ENCODE measurements at regions not wholly inside any gene's neighbourhood (a gene's known extent, or its start where the extent isn't known, plus 50 kb on each side); places are given as distances from the start of the nearest gene placed in this dataset.

DNA sequence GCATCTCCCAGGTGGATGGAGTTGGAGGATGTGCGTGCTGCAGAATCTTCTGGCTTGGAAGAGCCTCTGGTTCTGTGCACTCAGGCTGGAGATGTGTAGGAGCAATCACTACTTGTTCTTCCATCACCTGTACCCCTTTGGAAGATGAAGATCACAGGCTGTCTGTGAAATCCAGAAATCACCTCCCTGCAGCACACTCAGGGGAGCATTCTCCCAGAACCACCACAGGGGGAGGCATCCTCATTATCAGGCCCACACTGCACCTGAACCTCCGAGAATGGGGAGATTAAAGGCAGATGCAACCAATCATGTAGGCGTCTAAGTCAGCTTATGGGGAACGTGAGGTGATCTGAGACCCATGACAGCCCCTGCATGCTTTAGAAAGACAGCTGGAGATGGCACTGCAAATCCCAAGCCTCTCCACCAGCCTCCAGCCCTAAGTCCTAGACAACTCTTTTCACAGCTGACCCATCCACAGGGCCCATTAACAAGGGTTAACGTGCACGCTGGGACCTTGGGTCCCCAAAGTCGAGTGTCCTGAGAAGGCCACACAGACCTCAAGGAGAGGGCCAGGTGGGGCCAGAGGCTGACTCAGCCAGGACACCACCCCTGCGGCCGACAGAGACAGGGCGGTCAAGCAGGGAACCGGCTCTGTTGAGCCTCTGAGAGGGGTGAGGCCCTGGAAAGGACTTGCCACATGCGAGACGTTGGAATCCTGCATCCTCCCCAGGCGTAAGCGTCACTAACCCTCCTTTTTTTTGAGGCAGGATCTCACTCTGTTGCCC, 314.9 kb downstream of the EIPR1 start:
- POLR2A ChIA-PET = no interaction called here
- DNase-seq (no peak), ATAC-seq (ENCODE audit: poor library complexity) (no peak)
- no peaks in the 10 kb centered on the region for H3K27me3 Mint-ChIP-seq
- H3K9me3 ChIP-seq (ENCODE audit: control insufficient read depth in 1 of 2, insufficient read depth in 1 of 2, low read length in 2 of 2) = peaks cover 0 to 10% of the 10 kb centered on the region in 2 experiments
- no peak overlapping the region for H3K27ac ChIP-seq (ENCODE audit: low read depth in 1 of 2, low read length in 2 of 2)
- CTCF ChIA-PET = no interaction called here
- no peaks in the 10 kb centered on the region for H3K9me3 Mint-ChIP-seq
- TF ChIP-seq, protein P1, sequence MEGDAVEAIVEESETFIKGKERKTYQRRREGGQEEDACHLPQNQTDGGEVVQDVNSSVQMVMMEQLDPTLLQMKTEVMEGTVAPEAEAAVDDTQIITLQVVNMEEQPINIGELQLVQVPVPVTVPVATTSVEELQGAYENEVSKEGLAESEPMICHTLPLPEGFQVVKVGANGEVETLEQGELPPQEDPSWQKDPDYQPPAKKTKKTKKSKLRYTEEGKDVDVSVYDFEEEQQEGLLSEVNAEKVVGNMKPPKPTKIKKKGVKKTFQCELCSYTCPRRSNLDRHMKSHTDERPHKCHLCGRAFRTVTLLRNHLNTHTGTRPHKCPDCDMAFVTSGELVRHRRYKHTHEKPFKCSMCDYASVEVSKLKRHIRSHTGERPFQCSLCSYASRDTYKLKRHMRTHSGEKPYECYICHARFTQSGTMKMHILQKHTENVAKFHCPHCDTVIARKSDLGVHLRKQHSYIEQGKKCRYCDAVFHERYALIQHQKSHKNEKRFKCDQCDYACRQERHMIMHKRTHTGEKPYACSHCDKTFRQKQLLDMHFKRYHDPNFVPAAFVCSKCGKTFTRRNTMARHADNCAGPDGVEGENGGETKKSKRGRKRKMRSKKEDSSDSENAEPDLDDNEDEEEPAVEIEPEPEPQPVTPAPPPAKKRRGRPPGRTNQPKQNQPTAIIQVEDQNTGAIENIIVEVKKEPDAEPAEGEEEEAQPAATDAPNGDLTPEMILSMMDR (IDR thresholded peaks at IDR 0.05) = no peak
- no peaks in the 10 kb centered on the region for H3K36me3 Mint-ChIP-seq (ENCODE audit: low read depth)
- intact Hi-C loops (cut with DNase I, micrococcal nuclease) = no loop called here
- no peak overlapping the region for H3K27ac Mint-ChIP-seq
- H3K4me1 Mint-ChIP-seq (ENCODE audit: low read depth) = no peaks in the 10 kb centered on the region
- no peaks in the 10 kb centered on the region for H3K36me3 ChIP-seq (ENCODE audit: insufficient read depth, low read length)
- no peak overlapping the region for H3K4me3 Mint-ChIP-seq
- H3K27me3 ChIP-seq (ENCODE audit: control insufficient read depth in 1 of 2, insufficient read depth in 2 of 2, low read length in 2 of 2) = no peaks in the 10 kb centered on the region
- H3K4me3 ChIP-seq (ENCODE audit: low read length) = no peak overlapping the region
- H3K4me1 ChIP-seq (ENCODE audit: insufficient read depth, low read length) = no peaks in the 10 kb centered on the region

- H3K36me3 Mint-ChIP-seq (ENCODE audit: low read depth) = no peaks in the 10 kb centered on the region
- Histone ChIP-seq H3K4me1 (ENCODE audit: insufficient read depth, low read length) (no peaks in the 10 kb centered on the region), H3K36me3 (ENCODE audit: insufficient read depth, low read length) (no peaks in the 10 kb centered on the region), H3K27me3 (ENCODE audit: control insufficient read depth in 1 of 2, insufficient read depth in 2 of 2, low read length in 2 of 2) (no peaks in the 10 kb centered on the region), H3K9me3 (ENCODE audit: control insufficient read depth in 1 of 2, insufficient read depth in 1 of 2, low read length in 2 of 2) (peaks cover 0 to 13% of the 10 kb centered on the region in 2 experiments), H3K27ac (ENCODE audit: low read depth in 1 of 2, low read length in 2 of 2) (no peak overlapping the region), H3K4me3 (ENCODE audit: low read length) (no peak overlapping the region)
- no peak overlapping the region for H3K4me3 Mint-ChIP-seq
- no peaks in the 10 kb centered on the region for H3K27me3 Mint-ChIP-seq
- intact Hi-C loops (cut with DNase I, micrococcal nuclease) = no loop called here
- DNase-seq (no peak), ATAC-seq (ENCODE audit: poor library complexity) (no peak)
- POLR2A ChIA-PET = no interaction called here
- H3K9me3 Mint-ChIP-seq = no peaks in the 10 kb centered on the region
- no peak overlapping the region for H3K27ac Mint-ChIP-seq
- H3K4me1 Mint-ChIP-seq (ENCODE audit: low read depth) = no peaks in the 10 kb centered on the region
- CTCF ChIA-PET = no interaction called here
- TF ChIP-seq, protein P1 (IDR thresholded peaks at IDR 0.05) = no peak
These were observed 317.6 kb downstream of the EIPR1 start for GRCh38 chr2:3060049-3060448.

DNA sequence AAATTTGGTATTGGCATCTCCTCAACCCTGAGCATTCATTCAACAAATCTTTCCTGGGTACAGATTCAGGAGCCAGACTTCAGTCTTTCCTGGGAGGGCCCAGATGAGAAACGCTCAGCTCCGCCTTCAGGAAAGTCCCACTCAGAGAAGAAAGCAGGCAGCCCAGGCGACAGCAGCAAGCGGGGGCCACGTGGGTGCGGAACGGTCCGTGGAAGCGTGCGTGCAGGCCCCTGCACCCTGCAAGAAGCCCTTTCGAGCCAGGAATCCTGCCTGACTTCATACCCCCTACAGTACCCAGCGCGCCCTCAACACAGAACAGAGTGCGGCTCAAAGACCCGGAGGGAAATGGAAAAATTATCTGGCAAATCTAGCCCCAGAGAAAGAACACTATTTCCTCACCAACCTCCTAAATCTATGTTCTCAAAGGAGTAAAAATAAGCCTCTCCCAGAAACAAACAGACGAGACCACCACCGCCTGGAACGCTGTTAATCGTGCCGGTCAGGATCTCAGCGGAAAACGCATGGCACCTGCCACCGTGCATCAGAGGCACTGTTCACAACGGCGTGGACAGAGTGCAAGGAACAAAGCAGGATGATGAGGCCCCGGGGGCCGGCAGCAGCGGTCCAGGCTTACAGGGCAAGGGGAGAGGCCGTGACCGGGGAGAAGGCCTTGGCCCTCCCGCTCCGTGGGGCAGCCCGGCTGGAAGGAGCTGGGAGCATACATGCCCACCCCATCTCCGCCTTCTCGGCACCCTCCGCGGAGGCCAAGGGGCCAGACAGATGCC, 318.3 kb downstream of the EIPR1 start:
- no peaks in the 10 kb centered on the region for H3K36me3 Mint-ChIP-seq (ENCODE audit: low read depth)
- ChIA-PET CTCF (no interaction called here), POLR2A (no interaction called here)
- Histone ChIP-seq H3K9me3 (ENCODE audit: control insufficient read depth in 1 of 2, insufficient read depth in 1 of 2, low read length in 2 of 2) (peaks cover 0 to 14% of the 10 kb centered on the region in 2 experiments), H3K27me3 (ENCODE audit: control insufficient read depth in 1 of 2, insufficient read depth in 2 of 2, low read length in 2 of 2) (no peaks in the 10 kb centered on the region), H3K27ac (ENCODE audit: low read depth in 1 of 2, low read length in 2 of 2) (no peak overlapping the region), H3K4me3 (ENCODE audit: low read length) (no peak overlapping the region), H3K36me3 (ENCODE audit: insufficient read depth, low read length) (no peaks in the 10 kb centered on the region), H3K4me1 (ENCODE audit: insufficient read depth, low read length) (no peaks in the 10 kb centered on the region)
- no peak overlapping the region for H3K27ac Mint-ChIP-seq
- ATAC-seq (ENCODE audit: poor library complexity) (no peak), DNase-seq (no peak)
- TF ChIP-seq, protein P1 (IDR thresholded peaks at IDR 0.05) = no peak
- H3K4me1 Mint-ChIP-seq (ENCODE audit: low read depth) = no peaks in the 10 kb centered on the region
- H3K4me3 Mint-ChIP-seq = no peak overlapping the region
- no peaks in the 10 kb centered on the region for H3K27me3 Mint-ChIP-seq
- intact Hi-C loops (cut with DNase I, micrococcal nuclease) = no loop called here
- H3K9me3 Mint-ChIP-seq = no peaks in the 10 kb centered on the region

Data from CD4-positive, alpha-beta T cell (primary cell).